Hematopoietic multipotent progenitor cell treated with erythropoietin and hydrocortisone succinate and interleukin-3 and kit ligand, for 17 days (in vitro differentiated cells): ENCODE measurements at regions not wholly inside any gene's neighbourhood (a gene's known extent, or its start where the extent isn't known, plus 50 kb on each side); places are given as distances from the start of the nearest gene placed in this dataset.
"Not testable (repeated sequence)": the region's sequence is repeated elsewhere in the genome, so short reads cannot be mapped to it uniquely, and the experiment has no call there.

Experiments
- DNase-seq: peaks from one replicate; pipeline ENCODE4 v3.0.0-alpha.2; 2015; ENCODE audit warnings: low spot score

- not testable (repeated sequence) for DNase-seq
These were observed 144.1 kb downstream of the AKR1D1 start for GRCh38 chr7:138220321-138220720.

- not testable (repeated sequence) for DNase-seq
These were observed 145.1 kb downstream of the AKR1D1 start for GRCh38 chr7:138221388-138221787.

- DNase-seq = no peak
These were observed 147.2 kb downstream of the AKR1D1 start for GRCh38 chr7:138223402-138223879.

- DNase-seq = no peak
These were observed 149.8 kb downstream of the AKR1D1 start for GRCh38 chr7:138226001-138226476.

GRCh38 chr7:138226745-138227279 lies 150.6 kb downstream of the AKR1D1 start:
- no peak for DNase-seq

GRCh38 chr7:138228119-138228518 lies 151.9 kb downstream of the AKR1D1 start:
- no peak for DNase-seq

GRCh38 chr7:138228769-138229168 lies 152.5 kb downstream of the AKR1D1 start:
- DNase-seq = no peak

- DNase-seq = no peak
These were observed 156.9 kb downstream of the AKR1D1 start for GRCh38 chr7:138233189-138233588.

GRCh38 chr7:138235207-138235606 lies 158.9 kb downstream of the AKR1D1 start:
- DNase-seq = no peak

GRCh38 chr7:138237995-138238394 lies 161.7 kb downstream of the AKR1D1 start:
- DNase-seq = no peak

GRCh38 chr7:138238734-138239659 lies 162.7 kb downstream of the AKR1D1 start:
- no peak for DNase-seq

GRCh38 chr7:138243430-138243829 lies 167.2 kb downstream of the AKR1D1 start:
- DNase-seq = no peak

- DNase-seq = no peak
These were observed 167.6 kb downstream of the AKR1D1 start for GRCh38 chr7:138243836-138244235.

GRCh38 chr7:138244606-138245005 lies 168.3 kb downstream of the AKR1D1 start:
- no peak for DNase-seq

GRCh38 chr7:138245216-138245615 lies 169.0 kb downstream of the AKR1D1 start:
- DNase-seq = no peak

- no peak for DNase-seq
These were observed 169.4 kb downstream of the AKR1D1 start for GRCh38 chr7:138245682-138246081.

- no peak for DNase-seq
These were observed 170.2 kb downstream of the AKR1D1 start for GRCh38 chr7:138246428-138246827.

- no peak for DNase-seq
These were observed 170.8 kb downstream of the AKR1D1 start for GRCh38 chr7:138247081-138247480.

- no peak for DNase-seq
These were observed 171.5 kb downstream of the AKR1D1 start for GRCh38 chr7:138247568-138248333.

GRCh38 chr7:138248609-138249008 lies 172.3 kb downstream of the AKR1D1 start:
- no peak for DNase-seq

GRCh38 chr7:138249975-138250374 lies 173.7 kb downstream of the AKR1D1 start:
- no peak for DNase-seq

GRCh38 chr7:138252666-138253065 lies 176.4 kb downstream of the AKR1D1 start:
- DNase-seq = not testable (repeated sequence)
